Aorta (tissue), 5 donors: ENCODE measurements at regions not wholly inside any gene's neighbourhood (a gene's known extent, or its start where the extent isn't known, plus 50 kb on each side); places are given as distances from the start of the nearest gene placed in this dataset.
A peak's percentile ranks its signal among the peaks of the same experiment; 100 is the strongest.

Source experiments
- ATAC-seq: fragments of 200-7000 bp; cut with Tn5 transposase; one replicate; pipeline ENCODE4 v1.9.1; 2022; ENCODE audit warnings: moderate library complexity; ENCODE audit not compliant: low FRiP score
- DNase-seq, 2 donors: peaks; one replicate each; pipeline ENCODE4 v3.0.0-alpha.2; 2020
- H3K27ac ChIP-seq, 2 donors: one replicate each; pipeline ENCODE4 v1.5.1; 2013; ENCODE audit warnings: low read length in 2 of 2, mild to moderate bottlenecking in 2 of 2, moderate library complexity in 2 of 2, control low read depth in 1 of 2, inconsistent platforms in 1 of 2, low read depth in 1 of 2
- H3K27me3 ChIP-seq, 2 donors: one replicate each; pipeline ENCODE4 v1.6.1; 2013; ENCODE audit warnings: control low read depth in 1 of 2, low read length in 1 of 2, mild to moderate bottlenecking in 1 of 2, moderate library complexity in 1 of 2; ENCODE audit not compliant: insufficient read depth in 2 of 2, control insufficient read depth in 1 of 2
- H3K36me3 ChIP-seq, 2 donors: one replicate each; pipeline ENCODE4 v1.6.1; 2013; ENCODE audit warnings: control low read depth in 1 of 2, low read length in 1 of 2, mild to moderate bottlenecking in 1 of 2; ENCODE audit not compliant: insufficient read depth in 2 of 2, control insufficient read depth in 1 of 2
- H3K4me1 ChIP-seq, 2 donors: one replicate each; pipeline ENCODE4 v1.6.1; 2013; ENCODE audit warnings: low read length in 2 of 2, control low read depth in 1 of 2, mild to moderate bottlenecking in 1 of 2, moderate library complexity in 1 of 2; ENCODE audit not compliant: insufficient read depth in 2 of 2, control insufficient read depth in 1 of 2
- H3K4me3 ChIP-seq, 2 donors: one replicate each; pipeline ENCODE4 v1.5.1; 2013; ENCODE audit warnings: low read length in 2 of 2, control low read depth in 1 of 2, mild to moderate bottlenecking in 1 of 2
- H3K9me3 ChIP-seq: one replicate; pipeline ENCODE4 v1.6.1; 2013; ENCODE audit warnings: mild to moderate bottlenecking, low read length; ENCODE audit not compliant: control insufficient read depth
- WGBS, 2 donors: extraction: QIAGEN DNeasy Blood & Tissue Kit; methylation state at CpG; one replicate each; pipeline ENCODE4 v1.1.7; 2013; 5-methylcytosine and 5-hydroxymethylcytosine counted together
- intact Hi-C, 2 donors: fragments of 100-400 bp; cut with DNase I; formaldehyde crosslinking; loops; one replicate each; pipeline versions ENCODE4 v1.14.2 to v1.15.0; 2022
- donor health status: healthy with polysubstance abuse.
- donor health status: Bipolar disorder and iron deficiency.
- donor health status: DM: no; HTN: no; CAD: no.
- donor health status: DM: no; HTN: no; CAD: no.
- donor health status: DM: yes; HTN: yes; CAD: no.

DNA sequence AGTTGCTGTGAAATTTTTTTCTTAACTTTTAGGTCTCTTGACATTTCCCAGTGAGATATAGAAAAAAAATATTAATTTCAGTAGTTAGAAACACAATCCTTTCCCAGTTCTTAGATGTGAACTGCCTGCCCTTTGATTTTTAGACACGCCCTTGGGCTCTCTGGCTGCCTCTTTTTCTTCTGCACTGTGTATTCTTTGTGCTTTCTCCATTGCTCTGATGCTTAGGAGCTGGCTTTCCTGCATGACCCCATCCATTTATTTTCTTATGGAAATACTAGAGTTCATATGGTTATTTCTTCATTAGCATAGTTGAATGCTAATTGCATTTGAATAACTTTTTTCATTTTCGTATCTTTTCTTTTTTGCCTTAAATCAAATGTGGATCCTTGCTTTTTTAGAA is 224.9 kb upstream of the SMIM31 start:
- intact Hi-C loops = no loop called here
- Histone ChIP-seq H3K4me3 (no peak overlapping the region), H3K9me3 (no peaks in the 10 kb centered on the region), H3K27ac (no peak overlapping the region), H3K36me3 (no peaks in the 10 kb centered on the region), H3K27me3 (peaks cover 0 to 2% of the 10 kb centered on the region in 2 donors), H3K4me1 (no peaks in the 10 kb centered on the region)
- WGBS, 2 donors = 81 to 88% methylated on average over 2 of the region's 2 CpGs
- no peak for DNase-seq
- no peak for ATAC-seq

DNA sequence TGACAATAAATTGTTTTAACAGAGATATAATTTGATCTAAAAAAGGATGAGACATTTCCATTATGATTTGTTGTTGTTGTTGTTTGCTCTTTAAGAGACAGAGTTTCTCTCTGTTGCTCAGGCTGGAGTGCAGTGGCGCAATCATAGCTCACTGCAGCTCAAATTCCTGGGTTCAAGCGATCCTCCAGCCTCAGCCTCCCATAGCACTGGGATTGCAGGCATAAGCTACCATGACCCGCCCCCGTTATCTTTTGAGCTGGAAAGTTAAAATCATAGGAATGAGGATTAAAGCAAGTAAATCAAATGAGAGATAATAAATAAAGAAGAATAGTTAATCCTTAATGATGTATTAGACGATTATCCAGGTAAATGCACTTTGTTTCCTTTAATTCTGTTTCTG is 224.4 kb upstream of the SMIM31 start:
- Histone ChIP-seq H3K4me1 (no peaks in the 10 kb centered on the region), H3K27me3 (peaks cover 0 to 2% of the 10 kb centered on the region in 2 donors), H3K4me3 (no peak overlapping the region), H3K9me3 (no peaks in the 10 kb centered on the region), H3K27ac (no peak overlapping the region), H3K36me3 (no peaks in the 10 kb centered on the region)
- ATAC-seq = no peak
- no peak for DNase-seq
- intact Hi-C loops = no loop called here
- 87 to 95% methylated on average over 5 of the region's 5 CpGs for WGBS, 2 donors

DNA sequence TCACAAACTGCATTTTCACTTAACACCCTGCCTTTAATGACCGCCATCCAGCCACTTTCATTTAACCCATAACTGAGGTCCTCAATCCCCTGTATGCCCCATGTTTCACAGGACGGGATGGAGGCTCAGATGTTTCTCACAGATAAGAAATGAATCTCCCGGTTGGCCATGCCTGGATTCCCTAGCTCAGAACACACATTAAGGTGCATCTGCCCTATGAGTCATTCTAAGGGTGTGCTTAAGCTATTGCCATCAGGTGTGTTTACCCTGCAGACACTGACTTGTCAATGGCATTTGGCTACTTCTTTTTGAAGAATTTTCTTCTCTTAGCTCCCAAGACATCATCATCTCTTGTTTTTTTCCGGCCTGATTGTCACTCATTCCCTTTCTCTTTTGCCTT is 222.6 kb upstream of the SMIM31 start:
- Histone ChIP-seq H3K4me3 (no peak overlapping the region), H3K9me3 (no peaks in the 10 kb centered on the region), H3K36me3 (no peaks in the 10 kb centered on the region), H3K27ac (no peak overlapping the region), H3K4me1 (no peaks in the 10 kb centered on the region), H3K27me3 (peaks cover 0 to 2% of the 10 kb centered on the region in 2 donors)
- 78% methylated on average over 4 of the region's 4 CpGs for WGBS, 2 donors
- DNase-seq = no peak
- ATAC-seq = no peak
- intact Hi-C loops = no loop called here

DNA sequence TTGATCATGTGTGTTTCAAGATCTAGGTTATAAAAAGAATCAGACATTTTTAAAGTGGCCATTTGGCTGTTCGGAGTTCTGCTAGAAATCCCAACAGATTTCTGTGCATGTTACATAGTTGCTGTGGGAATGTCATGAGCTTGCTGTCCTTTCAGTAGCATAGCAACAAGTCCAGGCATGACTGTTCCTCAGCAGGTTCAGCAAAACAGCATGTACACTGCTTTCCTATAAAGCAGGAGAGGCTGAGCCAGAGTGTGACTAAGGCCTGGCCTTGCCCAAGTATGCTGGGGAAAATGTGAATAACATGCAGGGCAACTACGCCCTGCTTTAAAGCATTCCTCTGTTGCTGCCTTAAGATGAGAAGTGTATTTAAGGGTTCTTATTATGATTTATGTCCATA is 217.1 kb upstream of the SMIM31 start:
- peak; percentile 66 to 75 for DNase-seq
- intact Hi-C loops = no loop called here
- H3K4me3 ChIP-seq = no peak overlapping the region
- H3K27me3 ChIP-seq = no peaks in the 10 kb centered on the region
- peak; percentile 83 for ATAC-seq
- no peaks in the 10 kb centered on the region for H3K4me1 ChIP-seq
- WGBS, 2 donors = 15 to 20% methylated on average over 2 of the region's 2 CpGs
- H3K36me3 ChIP-seq = no peaks in the 10 kb centered on the region
- peaks cover 5% of the 10 kb centered on the region for H3K9me3 ChIP-seq
- H3K27ac ChIP-seq = no peak overlapping the region

DNA sequence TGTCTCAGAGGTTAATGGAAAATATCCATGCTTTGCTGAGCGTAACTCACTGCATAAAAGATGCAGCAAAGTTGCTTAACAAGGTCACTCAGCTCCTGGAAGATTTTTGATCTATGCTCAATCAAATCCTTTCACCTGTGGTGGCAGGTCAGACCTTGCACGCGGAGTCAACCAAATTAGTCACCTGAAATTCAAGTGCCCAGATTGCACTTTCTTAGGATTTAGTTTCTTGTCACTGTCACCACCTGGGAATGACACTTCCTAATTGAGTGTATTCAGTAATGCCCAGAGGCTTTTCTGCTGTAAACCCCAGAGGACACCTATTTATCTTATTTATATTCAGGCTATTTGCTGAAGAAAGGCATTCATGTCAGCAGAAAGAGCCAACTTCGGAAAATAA is 215.8 kb upstream of the SMIM31 start:
- ATAC-seq (no peak), DNase-seq (no peak)
- WGBS, 2 donors = 88 to 90% methylated on average over 4 of the region's 4 CpGs
- peaks cover 5% of the 10 kb centered on the region for H3K9me3 ChIP-seq
- H3K27me3 ChIP-seq = no peaks in the 10 kb centered on the region
- no peaks in the 10 kb centered on the region for H3K36me3 ChIP-seq
- no peak overlapping the region for H3K4me3 ChIP-seq
- intact Hi-C loops = no loop called here
- H3K27ac ChIP-seq = no peak overlapping the region
- no peaks in the 10 kb centered on the region for H3K4me1 ChIP-seq

DNA sequence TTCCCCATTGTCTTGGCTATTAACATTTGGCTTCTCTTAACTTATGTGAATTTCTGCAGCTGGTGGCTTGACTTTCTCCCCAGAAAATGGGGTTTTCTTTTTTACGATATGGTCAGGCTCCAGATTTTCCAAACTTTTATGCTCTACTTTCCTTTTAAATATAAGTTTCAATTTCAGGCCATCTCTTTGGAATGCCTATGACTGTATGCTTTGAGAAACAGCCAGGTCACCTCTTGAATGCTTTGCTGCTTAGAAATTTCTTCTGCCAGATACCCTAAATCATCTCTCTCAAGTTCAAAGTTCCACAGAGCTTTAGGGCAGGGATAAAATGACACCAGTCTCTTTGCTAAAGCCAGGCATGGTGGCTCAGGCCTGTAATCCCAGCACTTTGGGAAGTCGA is 212.9 kb upstream of the SMIM31 start:
- ATAC-seq = no peak
- Histone ChIP-seq H3K36me3 (no peaks in the 10 kb centered on the region), H3K27me3 (no peaks in the 10 kb centered on the region), H3K9me3 (peaks cover 5% of the 10 kb centered on the region), H3K4me1 (no peaks in the 10 kb centered on the region), H3K27ac (no peak overlapping the region), H3K4me3 (no peak overlapping the region)
- WGBS, 2 donors = 94% methylated on average over 2 of the region's 2 CpGs
- DNase-seq = no peak
- intact Hi-C loops = no loop called here

DNA sequence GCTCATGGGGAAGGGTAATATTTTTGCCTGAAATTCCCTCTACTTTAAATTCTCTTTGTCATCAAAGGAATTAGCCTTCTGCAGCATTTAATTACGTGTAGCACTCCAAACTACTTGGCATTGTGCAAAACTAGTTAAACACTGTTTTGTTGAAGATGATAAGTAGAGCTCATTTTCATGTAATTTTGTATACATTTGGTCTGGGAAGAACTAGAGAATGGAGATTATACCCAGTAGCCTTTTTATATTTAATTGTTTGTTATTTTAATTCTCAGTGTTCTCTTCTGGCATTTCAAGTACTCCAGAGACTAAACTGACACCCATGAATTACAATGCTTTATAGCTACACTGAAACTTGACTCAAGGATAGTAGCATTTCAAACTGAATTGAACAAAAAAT is 211.5 kb upstream of the SMIM31 start:
- 46 to 49% methylated on average over 1 of the region's 1 CpG for WGBS, 2 donors
- Histone ChIP-seq H3K4me3 (no peak overlapping the region), H3K27ac (no peak overlapping the region), H3K9me3 (peaks cover 5% of the 10 kb centered on the region), H3K4me1 (no peaks in the 10 kb centered on the region), H3K27me3 (no peaks in the 10 kb centered on the region), H3K36me3 (no peaks in the 10 kb centered on the region)
- DNase-seq (no peak), ATAC-seq (no peak)
- intact Hi-C loops = no loop called here

DNA sequence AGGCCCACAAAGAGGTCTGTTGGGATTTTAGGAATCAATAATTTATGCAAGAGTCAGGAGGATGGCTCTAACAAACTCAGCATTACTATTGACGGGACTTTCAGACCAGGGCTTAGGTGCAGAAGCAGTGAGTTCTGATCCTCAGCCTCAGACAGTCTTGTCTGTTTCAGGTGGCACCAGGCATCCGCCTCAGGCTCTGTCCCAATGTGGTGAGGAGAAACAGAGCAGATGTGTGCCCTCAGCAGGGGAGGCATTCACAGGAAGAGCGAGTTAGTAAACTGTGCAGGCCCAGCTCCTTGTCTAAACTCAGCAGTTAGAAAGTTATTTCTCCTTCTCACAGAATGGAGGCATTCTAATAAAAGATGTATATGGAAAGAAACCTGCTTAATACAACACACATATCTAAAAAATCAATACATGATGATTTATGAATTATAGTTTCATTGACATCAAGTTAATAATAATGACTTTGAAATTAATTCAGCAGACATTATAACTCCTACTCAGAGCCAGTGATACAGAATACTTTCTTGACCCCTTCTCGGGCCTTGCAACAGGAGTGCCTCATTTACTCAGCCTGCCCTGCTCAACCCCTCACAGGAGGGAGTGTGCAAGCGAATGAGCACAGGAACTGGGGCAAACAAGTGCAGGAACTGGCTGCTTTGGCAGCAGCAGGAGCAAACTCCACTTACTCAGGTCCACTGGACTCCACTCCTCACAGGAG is 202.8 kb upstream of the SMIM31 start:
- no peaks in the 10 kb centered on the region for H3K4me1 ChIP-seq
- peaks cover 4% of the 10 kb centered on the region for H3K9me3 ChIP-seq
- H3K27me3 ChIP-seq = no peaks in the 10 kb centered on the region
- ATAC-seq = peak; percentile 22
- intact Hi-C loops = no loop called here
- WGBS, 2 donors = 74 to 80% methylated on average over 5 of the region's 5 CpGs
- H3K36me3 ChIP-seq = no peaks in the 10 kb centered on the region
- no peak overlapping the region for H3K4me3 ChIP-seq
- no peak for DNase-seq
- H3K27ac ChIP-seq = no peak overlapping the region

DNA sequence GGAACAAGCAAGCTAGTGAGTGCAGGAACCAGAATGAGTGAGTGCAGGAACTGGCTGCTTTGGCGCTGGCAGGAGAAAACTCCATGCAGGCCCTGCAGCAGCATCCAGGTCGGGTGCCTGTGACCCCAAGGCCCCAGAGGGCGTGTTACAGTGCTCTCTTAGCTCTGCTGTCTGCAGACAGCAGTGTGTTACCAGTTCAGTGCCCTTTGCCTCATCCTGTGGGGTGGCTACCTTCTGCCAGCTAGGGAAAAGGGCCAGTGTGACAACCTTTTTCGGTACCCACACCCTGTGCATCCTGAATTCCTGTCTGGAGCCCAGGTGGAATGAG is 202.3 kb upstream of the SMIM31 start:
- Histone ChIP-seq H3K27ac (no peak overlapping the region), H3K4me1 (no peaks in the 10 kb centered on the region), H3K36me3 (no peaks in the 10 kb centered on the region), H3K9me3 (peaks cover 4% of the 10 kb centered on the region), H3K27me3 (no peaks in the 10 kb centered on the region), H3K4me3 (no peak overlapping the region)
- intact Hi-C loops = no loop called here
- DNase-seq (no peak), ATAC-seq (no peak)
- WGBS, 2 donors = 63 to 76% methylated on average over 4 of the region's 4 CpGs
